Stromal cell of bone marrow (primary cell): ENCODE measurements at regions not wholly inside any gene's neighbourhood (a gene's known extent, or its start where the extent isn't known, plus 50 kb on each side); places are given as distances from the start of the nearest gene placed in this dataset.

Experiments
- DNase-seq: peaks from one replicate; pipeline ENCODE4 v3.0.0-alpha.2; 2012; ENCODE audit warnings: low read depth

DNA sequence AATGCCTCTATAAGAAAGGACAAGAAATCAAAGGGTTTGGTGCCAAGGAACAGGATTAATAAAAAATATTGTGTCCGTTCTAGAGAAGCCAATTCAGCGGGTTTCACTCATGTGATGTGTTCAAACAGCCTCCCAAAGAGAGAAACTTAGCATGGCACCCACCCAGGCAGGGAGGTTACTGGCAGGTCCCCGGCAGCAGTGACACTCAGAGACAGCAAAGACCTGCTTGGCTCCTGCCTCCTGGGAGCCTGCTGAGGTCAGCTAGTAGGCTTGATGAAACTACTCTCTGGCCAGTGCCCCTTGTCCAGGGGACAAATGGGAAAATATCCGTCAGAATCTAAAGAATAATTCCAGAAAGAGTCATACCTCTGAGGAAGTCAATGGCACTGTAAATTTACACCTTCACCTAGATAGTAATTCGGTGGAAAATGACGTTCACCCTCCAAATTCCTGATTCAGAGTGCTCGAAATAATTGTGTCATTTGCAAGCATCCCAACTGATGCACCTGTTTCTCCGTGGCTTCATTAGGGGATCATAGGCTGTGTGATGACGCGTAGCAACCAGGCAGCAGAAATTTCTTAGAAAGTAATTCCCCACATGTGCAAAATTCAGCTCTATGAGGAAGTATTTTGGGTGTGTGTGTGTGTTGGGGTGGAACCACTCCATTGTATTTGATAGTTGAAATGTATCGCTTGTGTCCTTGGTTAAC is 481.5 kb upstream of the ZFHX3 start:
- DNase-seq: no peak

DNA sequence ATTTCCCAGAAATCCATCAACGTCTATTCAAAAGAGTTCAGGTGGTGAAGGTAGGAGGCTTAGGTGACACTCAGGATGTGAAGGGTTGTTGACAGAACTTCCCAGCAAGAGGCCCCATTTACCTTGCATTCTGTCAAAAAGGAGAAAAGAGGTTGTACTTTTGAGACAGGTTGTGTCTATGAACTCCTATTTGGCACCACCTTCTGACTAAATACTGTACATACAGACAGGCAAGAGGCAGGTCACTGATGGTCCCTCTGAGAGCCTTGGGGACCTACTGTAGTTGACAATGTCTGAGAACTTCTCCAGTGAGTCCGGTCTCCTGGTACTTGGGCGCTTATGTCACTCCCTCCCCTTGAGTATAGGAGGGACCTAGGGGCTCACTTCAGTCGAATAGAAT is 479.3 kb upstream of the ZFHX3 start:
- DNase-seq: no peak

DNA sequence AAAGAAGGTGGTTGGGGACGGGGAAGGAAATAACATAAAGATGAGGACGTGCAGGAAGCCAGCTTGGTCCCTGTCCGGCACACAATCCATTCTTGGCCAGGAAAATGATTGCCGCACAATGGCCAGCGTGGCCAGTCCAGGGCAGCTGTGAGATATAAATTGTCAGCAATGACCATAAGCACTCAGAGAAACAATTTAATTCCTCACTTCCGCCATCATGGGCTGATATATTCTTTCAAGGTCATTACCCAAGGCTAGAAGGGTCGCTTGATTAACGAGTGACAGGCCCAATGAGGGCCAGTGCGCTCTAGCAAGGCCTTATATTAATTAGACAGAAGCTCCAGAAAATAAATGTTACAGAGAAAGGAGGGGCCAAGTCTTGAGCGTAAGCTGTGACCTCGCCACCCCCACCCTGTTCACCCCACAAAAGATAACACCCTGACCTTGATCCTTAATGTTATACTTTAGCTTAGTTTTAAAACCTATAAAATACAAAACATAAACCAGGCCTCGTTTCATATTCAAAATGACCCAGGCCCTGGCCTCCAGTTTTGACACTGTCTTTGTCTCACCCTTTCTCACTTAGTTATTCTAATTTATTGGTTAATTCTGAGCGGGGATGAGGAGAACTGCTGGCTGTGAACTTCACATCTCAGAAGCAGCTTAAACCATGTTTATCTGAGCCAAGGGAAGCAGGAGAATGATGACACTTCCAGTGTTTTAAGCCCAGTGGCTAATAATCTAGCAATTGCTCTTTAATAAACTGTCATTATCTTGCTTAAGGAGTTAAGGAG is 478.3 kb upstream of the ZFHX3 start:
- DNase-seq: no peak

DNA sequence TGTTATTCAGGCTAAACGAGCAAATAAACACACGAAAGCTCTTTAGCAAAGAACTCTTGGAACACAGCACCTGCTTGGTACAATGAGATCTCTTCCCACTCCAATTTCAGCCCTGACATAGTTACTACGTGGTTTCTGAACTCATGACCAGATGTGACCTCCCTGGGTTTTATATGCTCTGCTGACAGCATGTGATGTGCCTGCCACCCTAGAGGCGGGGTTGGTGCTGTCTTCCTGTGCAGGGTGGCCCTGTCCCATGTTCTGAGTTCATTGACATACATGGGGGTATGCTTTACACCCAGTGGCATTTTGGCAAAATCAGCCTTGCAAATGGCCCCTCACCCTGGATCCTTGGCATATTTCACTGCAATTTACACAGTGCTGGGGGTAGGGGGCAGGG is 475.3 kb upstream of the ZFHX3 start:
- no peak for DNase-seq

DNA sequence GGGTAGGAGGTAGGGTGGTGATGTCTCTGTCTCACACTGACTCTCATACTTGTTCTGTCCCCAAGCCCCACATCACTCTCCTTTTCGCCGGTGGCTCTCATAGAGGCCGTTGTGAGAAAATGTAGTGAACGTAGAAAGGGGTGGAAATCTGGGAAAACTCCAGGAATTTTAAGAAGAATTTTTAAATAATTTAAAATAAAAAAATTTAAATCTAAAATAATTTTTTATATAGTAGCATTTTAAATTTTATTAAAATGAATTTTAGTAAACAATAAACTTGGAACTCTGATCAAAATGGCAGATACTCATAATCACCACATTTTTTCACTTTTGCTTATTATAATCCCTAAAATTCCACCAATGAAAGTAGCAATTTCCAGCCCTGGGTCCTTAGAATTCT is 473.6 kb upstream of the ZFHX3 start:
- DNase-seq: no peak

DNA sequence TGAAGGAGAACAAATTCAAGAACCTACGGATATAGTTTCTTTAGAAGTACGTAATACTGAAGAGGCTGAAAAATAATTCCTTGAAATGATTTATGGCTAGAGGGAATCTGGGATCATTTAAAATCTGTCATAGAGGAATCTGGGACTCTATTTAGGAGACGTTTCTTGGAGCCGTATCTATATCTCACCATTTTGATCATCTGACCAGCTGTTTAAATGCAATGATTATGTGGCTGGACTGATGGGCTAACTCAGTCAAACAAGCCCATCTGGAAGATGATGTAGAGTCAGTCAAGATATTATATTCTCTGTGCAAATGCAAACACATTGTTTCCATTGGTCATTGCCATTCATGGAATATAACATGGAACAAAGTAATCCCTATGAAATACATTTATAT is 467.7 kb upstream of the ZFHX3 start:
- no peak for DNase-seq

DNA sequence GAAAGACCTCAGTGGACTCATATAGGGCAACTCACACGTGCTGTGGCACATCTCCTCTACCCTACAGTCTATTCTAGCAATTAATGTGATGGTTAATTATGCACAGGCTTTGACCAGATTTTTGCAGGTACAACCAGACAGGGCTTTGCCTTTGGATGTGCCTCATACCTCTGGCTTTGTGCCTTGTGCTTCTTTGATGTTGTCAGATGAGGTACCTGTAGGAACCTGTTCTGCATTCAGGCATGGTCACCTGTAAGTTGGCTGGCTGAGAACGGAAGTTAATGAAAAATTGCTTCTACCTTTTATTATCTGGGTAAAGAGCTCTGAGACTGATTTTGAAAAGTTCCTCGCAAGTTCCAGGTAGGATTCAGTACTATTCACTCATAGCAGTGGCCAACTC is 462.9 kb upstream of the ZFHX3 start:
- no peak for DNase-seq

DNA sequence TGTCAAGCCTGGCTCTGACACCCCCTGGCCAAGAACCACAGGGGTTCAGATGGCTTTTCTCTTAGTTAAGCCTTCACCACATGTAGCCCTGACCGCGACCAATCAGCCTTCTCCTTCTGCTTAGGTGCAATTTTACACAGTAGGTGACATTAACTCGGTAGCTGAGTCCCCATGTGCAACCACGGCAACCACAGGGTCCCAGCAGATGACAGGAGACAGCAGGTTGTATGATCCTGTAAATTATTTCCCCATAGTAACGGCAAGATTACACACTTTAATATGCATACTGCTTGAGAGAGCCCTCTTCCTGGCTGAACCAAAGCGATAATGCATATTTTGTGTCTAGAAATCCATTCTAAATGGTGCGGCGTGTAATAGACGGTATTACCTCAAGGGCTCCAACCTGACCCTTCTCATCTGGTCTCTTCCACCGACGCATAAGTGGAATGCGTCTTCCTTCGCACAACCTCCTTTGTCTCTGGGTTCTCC is 458.7 kb upstream of the ZFHX3 start:
- DNase-seq: no peak

DNA sequence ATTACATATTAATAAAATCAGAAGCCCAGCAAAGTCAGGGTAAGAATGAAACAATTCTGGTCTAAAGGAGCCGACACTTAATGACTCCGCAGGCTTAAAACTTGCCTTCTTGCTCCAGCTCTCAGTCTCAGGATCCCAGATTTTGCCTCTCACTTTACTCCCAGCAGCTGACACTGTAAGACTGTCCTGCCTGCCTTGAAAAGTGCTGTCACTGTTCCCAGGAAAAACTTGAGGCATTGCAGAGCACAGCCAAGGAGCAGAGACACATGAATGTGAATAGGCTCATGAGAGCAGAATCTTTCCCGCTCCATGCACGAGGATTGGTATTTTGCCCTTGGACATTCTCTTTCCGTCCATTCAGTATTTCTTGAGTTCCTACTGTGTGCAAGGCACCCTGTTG is 457.6 kb upstream of the ZFHX3 start:
- DNase-seq: no peak

DNA sequence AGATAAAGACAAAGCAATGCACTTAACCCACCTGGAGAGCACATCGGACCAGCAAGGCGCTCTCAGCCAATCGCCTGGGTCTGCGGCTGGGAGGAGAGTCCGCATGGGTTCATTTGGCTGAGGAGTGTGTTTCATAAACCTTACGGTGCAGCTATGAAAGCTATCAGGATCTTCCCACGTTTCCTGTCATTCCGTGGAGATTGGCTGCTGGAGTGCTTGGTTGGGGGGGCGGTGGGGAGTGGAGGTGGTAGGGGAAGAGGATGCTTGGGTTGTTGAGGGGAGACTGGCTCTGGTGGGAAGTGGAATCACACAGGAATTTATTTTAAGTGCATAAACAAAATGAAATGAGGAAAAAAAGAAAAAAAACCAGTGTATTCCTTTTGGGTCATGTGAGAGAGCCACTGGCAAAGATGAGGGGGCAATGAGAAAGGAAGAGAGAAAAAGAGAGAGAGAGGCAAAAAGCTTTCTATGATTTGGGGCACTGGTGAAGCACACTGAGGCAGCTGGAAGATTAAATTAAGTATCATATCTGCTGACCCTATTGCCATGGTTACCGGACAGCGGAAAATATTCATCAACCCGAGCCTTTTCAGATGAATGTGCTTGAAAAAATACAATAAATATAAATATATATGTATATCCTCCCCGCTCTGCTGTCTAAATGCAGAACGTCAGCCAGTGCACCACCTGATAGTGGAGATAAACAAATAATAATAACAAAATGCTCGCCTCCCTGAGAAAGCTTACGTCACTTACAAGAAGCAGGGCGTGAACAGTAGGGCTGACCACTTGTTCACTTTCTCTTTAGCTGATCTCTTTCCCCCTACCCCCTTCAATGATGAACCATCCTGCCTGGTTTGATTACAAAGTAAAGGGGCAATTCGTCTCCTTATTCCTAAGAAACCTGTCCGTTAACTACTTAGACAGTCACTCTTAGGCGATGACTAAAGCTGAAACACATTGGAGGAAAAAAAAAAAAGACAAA is 457.0 kb upstream of the ZFHX3 start:
- DNase-seq: no peak

DNA sequence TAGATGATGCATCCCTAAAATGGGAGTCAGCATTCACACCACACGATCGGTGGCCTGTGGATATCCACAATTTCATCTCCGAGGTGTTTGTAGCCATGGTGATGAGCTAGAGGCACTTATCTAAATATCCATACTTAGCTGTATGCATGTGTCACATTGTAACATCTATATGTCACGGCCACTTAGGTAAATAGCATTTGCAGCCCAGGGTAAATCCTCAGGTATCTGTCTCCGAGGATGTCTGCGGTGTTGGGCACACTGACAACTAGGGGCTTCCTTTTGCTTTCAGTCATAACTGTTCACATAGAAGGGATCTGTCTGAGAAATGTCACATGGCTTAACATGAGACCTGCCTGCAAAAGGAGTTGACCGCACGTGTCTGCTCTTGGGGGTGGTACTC is 455.2 kb upstream of the ZFHX3 start:
- DNase-seq: no peak

DNA sequence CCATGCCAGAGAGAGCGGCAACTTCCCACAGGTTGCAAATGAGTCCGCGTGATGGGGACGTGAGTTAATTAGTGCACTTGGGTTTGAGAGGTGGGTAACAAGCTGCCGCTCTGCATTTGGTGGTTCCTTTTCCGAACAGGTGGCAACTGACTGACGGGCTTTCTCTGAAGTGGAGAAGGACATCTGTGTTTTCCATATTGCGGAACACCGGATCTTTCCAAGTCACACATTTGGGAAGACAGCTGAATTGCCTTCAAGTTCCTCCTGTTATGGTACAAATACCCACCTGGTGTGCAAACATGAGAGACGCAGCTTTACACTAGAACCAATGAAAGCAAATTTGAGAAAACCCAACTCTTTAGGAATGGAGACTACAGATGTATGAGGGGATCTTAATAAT is 451.3 kb upstream of the ZFHX3 start:
- no peak for DNase-seq

DNA sequence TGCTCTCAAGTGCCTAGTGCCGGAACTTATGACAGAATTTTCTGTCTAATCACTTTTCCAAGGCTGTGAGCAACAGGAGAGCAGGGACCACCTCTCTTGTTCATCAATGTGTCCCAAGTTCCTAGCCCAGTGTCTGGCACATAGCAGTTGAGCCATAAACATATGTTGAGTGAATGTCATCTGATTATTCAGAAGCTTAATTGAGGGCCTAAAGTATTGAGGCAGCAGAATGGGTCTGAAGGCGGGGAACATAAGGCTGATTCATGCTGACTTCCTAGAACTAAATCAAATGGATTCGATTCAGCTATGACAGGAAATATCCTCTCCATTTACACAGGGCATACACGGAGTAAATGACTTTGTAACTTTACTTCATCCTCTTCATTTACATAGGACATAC is 438.0 kb upstream of the ZFHX3 start:
- DNase-seq: no peak

DNA sequence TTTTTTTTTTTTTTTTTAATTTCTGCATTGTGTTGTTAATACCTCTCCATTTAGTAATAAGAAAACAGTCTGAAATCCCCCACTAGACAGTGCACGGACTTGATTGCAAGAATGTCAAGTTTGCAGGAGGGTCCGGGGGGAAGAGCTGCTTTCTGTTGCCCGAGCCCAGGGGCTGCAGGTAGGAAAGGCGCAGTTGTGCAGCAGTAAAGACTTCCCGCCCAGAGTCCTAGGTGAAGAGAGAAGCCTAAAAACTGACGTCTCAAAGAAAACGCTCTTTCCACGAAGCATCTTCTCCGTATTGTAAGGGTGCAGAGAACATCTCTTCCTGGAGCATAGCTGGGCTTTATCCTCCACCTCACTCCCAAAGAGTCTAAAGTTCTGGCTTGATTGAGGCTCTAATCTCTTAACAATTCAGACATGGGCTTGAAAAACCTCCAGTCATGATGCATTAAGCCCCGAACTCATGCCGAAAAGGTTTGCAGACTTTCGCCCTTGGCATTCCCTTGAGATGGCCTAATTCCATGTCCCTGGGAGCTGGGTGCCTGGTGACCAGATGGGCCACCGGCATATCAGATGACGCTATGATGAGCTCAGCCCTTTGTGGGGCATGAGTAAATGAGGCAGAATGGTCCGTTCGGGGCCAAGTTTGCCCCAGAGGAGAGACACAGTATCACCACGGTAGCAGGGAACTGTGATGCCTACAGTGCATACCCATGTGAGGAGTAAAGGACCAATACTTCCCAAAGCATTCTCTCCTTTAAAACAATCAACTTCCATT is 436.2 kb upstream of the ZFHX3 start:
- DNase-seq: no peak

DNA sequence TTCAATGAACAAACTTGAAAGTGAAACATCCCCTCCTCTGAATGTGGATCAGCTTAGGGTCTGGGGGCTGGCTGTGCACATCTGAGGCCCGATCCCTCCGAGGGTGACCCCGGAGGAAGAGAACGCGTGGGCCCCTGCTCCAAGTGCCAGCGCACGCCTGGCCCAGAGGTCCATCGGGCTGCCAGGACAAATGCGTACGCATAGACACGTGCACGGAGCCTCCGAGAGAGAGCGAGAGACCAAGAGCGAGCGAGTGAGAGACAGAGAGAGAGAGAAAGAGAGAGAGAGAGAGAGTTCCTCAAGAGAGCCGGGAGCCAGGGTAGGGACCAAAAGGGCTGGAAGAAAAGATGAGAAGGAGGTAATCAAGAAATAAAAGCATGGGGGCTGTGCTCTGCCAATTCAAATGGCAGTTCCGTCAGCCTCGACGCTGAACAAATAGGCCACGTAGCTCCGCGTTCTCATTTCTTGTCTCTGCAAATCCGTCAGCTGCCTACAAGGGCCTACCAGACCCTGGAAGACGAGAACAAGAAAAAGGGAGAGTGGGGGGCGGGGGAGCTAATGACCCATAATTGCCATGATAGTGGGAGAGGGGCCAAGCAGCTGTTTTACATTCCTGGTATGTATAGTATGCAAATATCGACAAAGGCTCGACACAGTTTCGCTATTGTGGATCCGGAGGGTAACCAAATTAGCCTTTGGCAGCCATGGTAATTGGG is 435.3 kb upstream of the ZFHX3 start:
- DNase-seq: no peak

DNA sequence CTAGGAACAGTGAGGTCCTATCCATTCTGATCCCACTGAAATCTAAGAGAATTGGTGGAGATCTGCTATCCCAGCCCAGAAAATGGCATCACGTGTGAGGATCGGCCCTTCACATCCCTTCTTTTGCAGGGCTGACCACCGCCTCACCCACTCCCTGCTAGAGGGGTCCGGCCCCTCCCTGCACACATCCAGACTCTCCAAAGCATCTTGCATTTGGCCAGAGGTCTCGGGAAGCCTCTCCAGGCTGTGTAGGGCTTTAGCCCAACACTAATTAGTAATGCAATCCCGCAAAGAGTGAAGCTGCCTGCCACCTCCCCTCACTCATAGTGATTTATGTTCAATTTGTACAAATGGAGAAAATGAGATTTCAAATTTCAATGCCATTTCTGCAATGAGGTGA is 434.4 kb upstream of the ZFHX3 start:
- DNase-seq: no peak

DNA sequence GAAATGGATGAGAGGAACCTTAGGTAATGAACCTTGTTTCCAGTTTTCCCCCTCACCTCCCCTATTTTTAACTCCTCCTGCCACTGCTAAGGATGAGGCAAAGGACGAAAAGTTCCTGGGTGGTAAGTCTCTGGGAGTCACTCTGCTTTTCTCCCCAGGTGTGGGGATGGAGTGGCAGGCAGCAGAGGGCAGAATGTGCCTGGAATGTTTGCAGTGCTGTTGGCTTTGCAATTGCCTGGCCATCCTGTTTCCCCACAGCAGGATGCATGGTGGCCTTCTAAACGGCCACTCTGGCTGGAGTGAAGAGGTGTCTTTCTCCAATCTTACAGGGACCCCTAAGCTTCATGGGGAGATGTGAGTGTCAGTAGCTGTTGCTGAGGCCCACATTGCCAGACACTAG is 432.5 kb upstream of the ZFHX3 start:
- no peak for DNase-seq

DNA sequence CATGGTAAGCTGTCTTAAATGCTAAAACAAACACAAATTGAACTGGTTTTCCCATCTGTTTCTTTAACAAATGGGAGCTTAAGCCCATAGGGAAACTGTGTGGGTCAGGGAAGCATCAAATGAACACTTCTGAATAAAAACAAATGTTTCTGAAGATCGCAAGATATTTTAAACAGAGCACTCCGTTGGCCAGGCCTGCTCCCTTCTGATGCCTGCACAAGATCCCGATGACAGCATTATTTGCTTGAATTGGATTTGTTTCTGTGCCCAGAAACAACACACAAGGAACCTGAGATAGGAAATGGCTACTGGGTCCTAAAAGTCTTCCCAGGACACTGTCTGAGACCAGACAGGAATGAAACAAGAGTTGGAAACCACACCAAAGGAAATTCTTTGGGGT is 425.8 kb upstream of the ZFHX3 start:
- DNase-seq: no peak

DNA sequence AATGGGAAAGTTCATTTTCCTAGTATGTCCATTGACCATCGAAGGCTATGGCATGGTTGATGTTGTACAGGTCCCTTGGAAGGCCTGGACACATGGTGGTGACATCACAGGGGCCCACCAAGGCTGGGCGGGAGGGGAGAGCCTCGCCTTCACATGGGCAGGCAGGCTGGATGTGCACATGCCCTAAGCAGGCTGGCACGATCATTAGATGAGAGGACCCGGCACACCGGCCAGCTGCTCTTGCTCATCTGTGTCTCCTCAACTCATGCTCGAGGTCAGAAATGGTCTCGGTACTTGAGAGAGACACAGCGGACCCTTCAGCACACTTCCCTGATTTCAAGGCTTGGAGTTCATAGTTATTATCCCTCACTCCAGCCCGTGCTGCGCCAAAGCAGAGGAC is 416.9 kb upstream of the ZFHX3 start:
- no peak for DNase-seq

DNA sequence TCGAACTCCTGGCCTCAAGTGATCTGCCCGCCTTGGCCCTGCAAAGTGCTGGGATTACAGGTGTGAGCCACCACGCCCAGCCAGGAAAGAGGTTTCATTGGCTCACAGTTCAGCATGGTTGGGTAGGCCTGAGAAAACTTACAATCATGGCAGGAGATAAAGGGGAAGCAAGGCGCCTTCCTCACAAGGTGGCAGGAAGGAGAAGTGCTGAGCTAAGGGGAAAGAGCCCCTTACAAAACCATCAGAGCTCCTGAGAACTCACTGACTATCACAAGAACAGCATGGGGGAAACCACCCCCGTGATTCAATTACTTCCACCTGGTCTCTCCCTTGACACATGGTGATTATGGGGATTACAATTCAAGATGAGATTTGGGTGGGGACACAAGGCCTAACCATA is 411.7 kb upstream of the ZFHX3 start:
- no peak for DNase-seq

DNA sequence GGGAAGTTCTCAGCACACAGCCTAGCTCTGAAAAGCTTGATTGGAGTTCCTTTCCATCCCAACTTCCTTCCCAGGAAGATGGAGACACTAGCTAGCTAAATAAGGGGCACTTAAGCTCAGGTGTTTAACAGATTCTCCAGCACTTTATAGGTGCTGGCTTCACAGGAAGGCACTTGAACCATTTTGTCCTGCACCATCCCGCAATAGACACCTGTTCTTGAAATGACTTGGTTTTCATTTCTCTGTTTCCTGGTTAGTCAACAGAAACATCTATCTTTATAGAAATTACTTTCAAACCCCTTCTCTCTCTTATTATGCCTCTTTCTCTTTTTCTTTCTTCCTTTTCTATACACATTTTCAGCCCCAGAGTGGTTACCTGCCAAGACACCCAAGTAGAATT is 409.9 kb upstream of the ZFHX3 start:
- no peak for DNase-seq
